HepG2 (cell line): ENCODE measurements at regions not wholly inside any gene's neighbourhood (a gene's known extent, or its start where the extent isn't known, plus 50 kb on each side); places are given as distances from the start of the nearest gene placed in this dataset.

ENCODE experiments used
- ATAC-seq: fragments of 200-7000 bp; cut with Tn5 transposase; 3 replicates; pipeline ENCODE4 v1.9.1; 2020; ENCODE audit warnings: mild to moderate bottlenecking, moderate library complexity
- BruUV-seq: library from RNA; stranded (reverse); fragments of 400-500 nt; replicated peaks from 2 replicates; lab custom pipeline; 2021; lab: Mats Ljungman, UMichigan
- CTCF ChIA-PET: fragments of 300-600 bp; formaldehyde crosslinking; extraction: SDS; loops from one replicate; lab custom pipeline; 2021; ENCODE audit warnings: low total read pairs, inconsistent platforms, low intra/inter-chr PET ratio; lab: Yijun Ruan, JAX
- POLR2A ChIA-PET: fragments of 350-600 bp; sonication (Branson Sonifier 250); formaldehyde crosslinking; loops from one replicate; lab custom pipeline; 2020; ENCODE audit warnings: antibody characterized with exemption, inconsistent platforms; lab: Yijun Ruan, JAX
- DNase-seq: peaks from one replicate; pipeline ENCODE4 v3.0.0-alpha.2; 2015; ENCODE audit warnings: low spot score
- FAIRE-seq: peaks from 3 replicates; lab custom pipeline; 2011; peaks lifted over from hg19 to GRCh38; lab: Jason Lieb, UNC
- H2AFZ ChIP-seq: one replicate; pipeline ENCODE4 v1.6.1; 2011; ENCODE audit warnings: low read length, inconsistent platforms
- H3K27ac ChIP-seq: fragments of 300-600 bp; 3 replicates; pipeline ENCODE4 v1.8.0; 2011; ENCODE audit warnings: mixed run types, mild to moderate bottlenecking, mixed read lengths, low read length, inconsistent platforms; ENCODE audit not compliant: insufficient read depth; ENCODE audit errors: extremely low read length
- H3K27me3 ChIP-seq, 2 experiments: fragments of 200-600 bp in 1 of 2; 2 replicates in 1 of 2; 3 replicates in 1 of 2; pipeline versions ENCODE4 v1.6.0 to v1.8.0; 2011; ENCODE audit warnings: low read length in 2 of 2, mild to moderate bottlenecking in 2 of 2, moderate library complexity in 2 of 2, inconsistent platforms in 1 of 2; ENCODE audit not compliant: insufficient read depth in 2 of 2, control insufficient read depth in 1 of 2
- H3K36me3 ChIP-seq, 2 experiments: fragments of 200-600 bp in 1 of 2; replicated peaks in 1 of 2; 2 replicates in 1 of 2; 3 replicates in 1 of 2; pipeline versions ENCODE4 v1.5.1 to v1.8.0; 2011; ENCODE audit warnings: low read length in 2 of 2, inconsistent platforms in 1 of 2; ENCODE audit not compliant: insufficient read depth in 2 of 2, control insufficient read depth in 1 of 2
- H3K4me1 ChIP-seq: 2 replicates; pipeline ENCODE4 v1.5.1; 2012; ENCODE audit warnings: low read length, inconsistent platforms; ENCODE audit not compliant: insufficient read depth
- H3K4me2 ChIP-seq: 2 replicates; pipeline ENCODE4 v1.6.0; 2011; ENCODE audit warnings: low read depth, low read length, inconsistent platforms
- H3K4me3 ChIP-seq, 3 experiments: fragments of 200-600 bp in 1 of 3; sonication (generic), shearing (Covaris generic) in 1 of 3; replicated peaks in 1 of 3; 2 replicates each; pipeline ENCODE4 v1.5.1; 2011 to 2016; ENCODE audit warnings: low read length in 3 of 3, inconsistent platforms in 2 of 3, low read depth in 2 of 3, mild to moderate bottlenecking in 2 of 3, control low read depth in 1 of 3, mixed read lengths in 1 of 3; ENCODE audit not compliant: insufficient read depth in 1 of 3
- H3K79me2 ChIP-seq: one replicate; pipeline ENCODE4 v1.6.1; 2011; ENCODE audit warnings: low read length, inconsistent platforms; ENCODE audit not compliant: insufficient read depth
- H3K9ac ChIP-seq: 2 replicates; pipeline ENCODE4 v1.6.0; 2011; ENCODE audit warnings: mild to moderate bottlenecking, low read depth, low read length, inconsistent platforms; ENCODE audit not compliant: insufficient read depth
- H3K9me3 ChIP-seq: 2 replicates; pipeline ENCODE4 v1.5.1; 2012; ENCODE audit warnings: mild to moderate bottlenecking, low read length
- H4K20me1 ChIP-seq: 2 replicates; pipeline ENCODE4 v1.6.0; 2011; ENCODE audit warnings: inconsistent platforms, mild to moderate bottlenecking, low read length, moderate library complexity; ENCODE audit not compliant: insufficient read depth
- BCL6 ChIP-seq: IDR thresholded peaks from 2 replicates; pipeline ENCODE4 v1.6.1; 2016; ENCODE audit warnings: missing genetic modification reagents, missing compliant biosample characterization
- EP300 ChIP-seq, 3 experiments: sonication (generic) in 1 of 3; formaldehyde crosslinking in 1 of 3; IDR thresholded peaks; 2 replicates each; pipeline versions ENCODE4 v1.5.1 to v1.6.1; 2011 to 2020; ENCODE audit warnings: low read depth in 2 of 3, low read length in 2 of 3, borderline replicate concordance in 1 of 3, improper control_type of control experiment in 1 of 3, mild to moderate bottlenecking in 1 of 3, missing genetic modification reagents in 1 of 3, moderate library complexity in 1 of 3
- FOXA3 ChIP-seq: IDR thresholded peaks from 2 replicates; pipeline ENCODE4 v1.6.1; 2016; ENCODE audit warnings: missing genetic modification reagents, missing compliant biosample characterization
- FOXP1 ChIP-seq, 2 experiments: fragments of 450-650 bp in 1 of 2; IDR thresholded peaks; 2 replicates each; pipeline ENCODE4 v1.6.1; 2017 to 2018; ENCODE audit warnings: antibody characterized with exemption in 1 of 2
- GATAD2A ChIP-seq: IDR thresholded peaks from 2 replicates; pipeline ENCODE4 v1.6.1; 2016
- MXI1 ChIP-seq: IDR thresholded peaks from 3 replicates; pipeline ENCODE4 v1.6.1; 2012; ENCODE audit warnings: low read depth, low read length, inconsistent platforms, borderline replicate concordance
- NFIC ChIP-seq: IDR thresholded peaks from 2 replicates; pipeline ENCODE4 v1.6.1; 2012; ENCODE audit warnings: mild to moderate bottlenecking, low read length, inconsistent platforms
- RARA ChIP-seq: IDR thresholded peaks from 2 replicates; pipeline ENCODE4 v1.6.1; 2016; ENCODE audit warnings: missing genetic modification reagents, missing compliant biosample characterization
- SETDB1 ChIP-seq: sonication (generic); formaldehyde crosslinking; IDR thresholded peaks from 2 replicates; pipeline ENCODE4 v1.5.1; 2020; ENCODE audit warnings: missing genetic modification reagents, mild to moderate bottlenecking, borderline replicate concordance
- SOX13 ChIP-seq, 3 experiments: fragments of 450-650 bp in 1 of 3; sonication (generic) in 1 of 3; formaldehyde crosslinking in 1 of 3; IDR thresholded peaks in 2 of 3; conservative IDR thresholded peaks in 1 of 3; 2 replicates each; pipeline versions ENCODE4 v1.5.0 to v1.6.1; 2016 to 2020; ENCODE audit warnings: antibody characterized with exemption in 1 of 3, mild to moderate bottlenecking in 1 of 3, missing compliant biosample characterization in 1 of 3, missing genetic modification reagents in 1 of 3, moderate library complexity in 1 of 3
- SOX5 ChIP-seq: IDR thresholded peaks from 2 replicates; pipeline ENCODE4 v1.6.1; 2016; ENCODE audit warnings: borderline replicate concordance
- SOX6 ChIP-seq, 2 experiments: fragments of 450-650 bp in 1 of 2; sonication (generic) in 1 of 2; formaldehyde crosslinking in 1 of 2; IDR thresholded peaks; 2 replicates each; pipeline versions ENCODE4 v1.4.0 to v1.6.1; 2017 to 2020; ENCODE audit warnings: antibody characterized with exemption in 1 of 2, mild to moderate bottlenecking in 1 of 2, missing genetic modification reagents in 1 of 2
- YEATS2 ChIP-seq: sonication (generic); formaldehyde crosslinking; IDR thresholded peaks from 2 replicates; pipeline ENCODE4 v1.4.0; 2020; ENCODE audit warnings: missing genetic modification reagents, borderline replicate concordance
- ZBTB3 ChIP-seq: sonication (generic); formaldehyde crosslinking; IDR thresholded peaks from 2 replicates; pipeline ENCODE4 v1.4.0; 2020; ENCODE audit warnings: low read depth, mild to moderate bottlenecking, moderate library complexity, missing genetic modification reagents, borderline replicate concordance
- ZMYM2 ChIP-seq: sonication (generic); formaldehyde crosslinking; IDR thresholded peaks from 2 replicates; pipeline ENCODE4 v1.8.0; 2022; ENCODE audit warnings: mild to moderate bottlenecking, missing genetic modification reagents
- ZNF549 ChIP-seq: sonication (generic); formaldehyde crosslinking; IDR thresholded peaks from 2 replicates; pipeline ENCODE4 v1.5.0; 2020; ENCODE audit warnings: missing genetic modification reagents
- WGBS: methylation state at CpG from one replicate; pipeline ENCODE4 v1.1.6; 2017; ENCODE audit warnings: low lambda C conversion rate; 5-methylcytosine and 5-hydroxymethylcytosine counted together
- in situ Hi-C: cut with HindIII; loops from 2 replicates; pipeline ENCODE4 v1.10.0; 2017; ENCODE audit warnings: low pct_unique_long_range_greater_than_20kb; ENCODE audit not compliant: extremely low pct_ligation_motif_present
- intact Hi-C: fragments of 100-400 bp; cut with micrococcal nuclease; formaldehyde crosslinking; loops from one replicate; pipeline ENCODE4 v1.10.0; 2022; ENCODE audit not compliant: unreplicated experiment
- TF ChIP-seq, protein P1 (sequence below), 2 experiments: fragments of 450-650 bp in 1 of 2; sonication (generic) in 1 of 2; formaldehyde crosslinking; IDR thresholded peaks; 2 replicates each; pipeline versions ENCODE4 v1.5.0 to v1.8.0; 2020 to 2022; ENCODE audit warnings: mild to moderate bottlenecking in 1 of 2, missing genetic modification reagents in 1 of 2

DNA sequence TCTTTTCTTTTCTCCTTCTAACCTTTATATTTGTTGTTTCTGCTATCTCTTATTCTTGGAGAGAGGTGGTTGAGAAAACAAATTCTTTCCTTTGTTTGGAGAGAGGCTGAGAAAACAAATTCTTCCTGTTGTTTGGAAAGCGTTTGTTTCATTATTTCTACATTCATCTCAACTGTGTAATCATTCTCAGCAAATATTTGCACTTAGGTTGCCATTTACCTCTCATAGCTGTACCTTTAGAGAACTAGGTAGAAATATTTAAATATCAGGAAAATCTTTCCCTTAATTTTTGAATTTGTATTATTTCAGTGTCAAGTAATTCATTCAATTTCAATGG lies 1824.4 kb upstream of the CDH9 start:
- FAIRE-seq = no peak
- peak; percentile 61; the same call in 2 of the 3 replicates for ATAC-seq
- Histone ChIP-seq H3K36me3 (no peaks in the 10 kb centered on the region), H3K9me3 (no peaks in the 10 kb centered on the region), H3K27me3 (no peaks in the 10 kb centered on the region; a peak in 1 of 5 replicates), H2AFZ (no peak overlapping the region), H3K4me1 (peaks cover 13% of the 10 kb centered on the region), H3K9ac (no peak overlapping the region), H3K4me2 (no peak overlapping the region), H4K20me1 (no peaks in the 10 kb centered on the region), H3K79me2 (no peaks in the 10 kb centered on the region), H3K4me3 (no peak overlapping the region), H3K27ac (no peak overlapping the region)
- WGBS = 6% methylated on average over 1 of the region's 1 CpG
- BruUV-seq = no TSS peak
- intact Hi-C loops (no loop called here), in situ Hi-C loops (no loop called here)
- ChIA-PET POLR2A (no interaction called here), CTCF (no interaction called here)
- DNase-seq = peak; percentile 18
- TF ChIP-seq SOX6 (IDR thresholded peaks at IDR 0.05) = no peak
- peak; percentile 42; the same call in 1 of the 2 replicates for TF ChIP-seq SOX6 (CRISPR knock-in tag; IDR thresholded peaks at IDR 0.05)
- peak; percentile 96 for TF ChIP-seq BCL6 (CRISPR knock-in tag)
- TF ChIP-seq FOXA3 (CRISPR knock-in tag) = peak; percentile 59; the same call in 1 of the 2 replicates
- no peak for TF ChIP-seq ZNF549 (CRISPR knock-in tag)
- peak; percentile 56; the same call in 1 of the 2 replicates for TF ChIP-seq SOX5 (CRISPR knock-in tag)
- TF ChIP-seq SETDB1 (CRISPR knock-in tag) = no peak
- peak; percentile 24; the same call in 1 of the 2 replicates for TF ChIP-seq GATAD2A (CRISPR knock-in tag)
- no peak for TF ChIP-seq SOX13 (IDR thresholded peaks at IDR 0.05)
- TF ChIP-seq SOX13 (CRISPR knock-in tag; conservative IDR thresholded peaks at IDR 0.05 in 1 of 2, IDR thresholded peaks at IDR 0.05 in 1 of 2) = peak in 1 of 2 experiments; percentile 76; a peak in 2 of 4 replicates
- TF ChIP-seq RARA = 0 out of 2 replicates have a peak, but pooled peaks have one; percentile 12
- TF ChIP-seq, protein P1, sequence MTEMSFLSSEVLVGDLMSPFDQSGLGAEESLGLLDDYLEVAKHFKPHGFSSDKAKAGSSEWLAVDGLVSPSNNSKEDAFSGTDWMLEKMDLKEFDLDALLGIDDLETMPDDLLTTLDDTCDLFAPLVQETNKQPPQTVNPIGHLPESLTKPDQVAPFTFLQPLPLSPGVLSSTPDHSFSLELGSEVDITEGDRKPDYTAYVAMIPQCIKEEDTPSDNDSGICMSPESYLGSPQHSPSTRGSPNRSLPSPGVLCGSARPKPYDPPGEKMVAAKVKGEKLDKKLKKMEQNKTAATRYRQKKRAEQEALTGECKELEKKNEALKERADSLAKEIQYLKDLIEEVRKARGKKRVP (CRISPR knock-in tag; IDR thresholded peaks at IDR 0.05) = peak in 1 of 2 experiments; percentile 39; a peak in 1 of 4 replicates
- peak; percentile 51; the same call in 1 of the 2 replicates for TF ChIP-seq NFIC
- TF ChIP-seq YEATS2 = no peak
- TF ChIP-seq EP300 (IDR thresholded peaks at IDR 0.05; ENCODE audit: low read depth in 2 of 2, low read length in 2 of 2) = peak in 1 of 2 experiments; percentile 31; a peak in 1 of 4 replicates
- TF ChIP-seq EP300 (CRISPR knock-in tag; IDR thresholded peaks at IDR 0.05; ENCODE audit: borderline replicate concordance) = no peak
- no peak for TF ChIP-seq ZMYM2 (CRISPR knock-in tag)
- no peak for TF ChIP-seq MXI1
- TF ChIP-seq ZBTB3 (CRISPR knock-in tag) = no peak
- no peak for TF ChIP-seq FOXP1 (IDR thresholded peaks at IDR 0.05)
- peak; percentile 62 for TF ChIP-seq FOXP1 (CRISPR knock-in tag; IDR thresholded peaks at IDR 0.05)
